Urinary bladder (tissue), 3 donors: ENCODE measurements at regions not wholly inside any gene's neighbourhood (a gene's known extent, or its start where the extent isn't known, plus 50 kb on each side); places are given as distances from the start of the nearest gene placed in this dataset.

Experiments
- DNase-seq: peaks from one replicate; pipeline ENCODE4 v3.0.0-alpha.2; 2015; ENCODE audit errors: extremely low spot score
- H3K27ac ChIP-seq: one replicate; pipeline ENCODE4 v1.5.1; 2013; ENCODE audit warnings: low read depth, mild to moderate bottlenecking, moderate library complexity
- H3K36me3 ChIP-seq: one replicate; pipeline ENCODE4 v1.6.1; 2013; ENCODE audit warnings: mild to moderate bottlenecking, moderate library complexity; ENCODE audit not compliant: insufficient read depth
- H3K4me1 ChIP-seq: one replicate; pipeline ENCODE4 v1.6.1; 2013; ENCODE audit warnings: mild to moderate bottlenecking, moderate library complexity; ENCODE audit not compliant: insufficient read depth
- H3K4me3 ChIP-seq: one replicate; pipeline ENCODE4 v1.5.1; 2013; ENCODE audit warnings: low read depth, low read length
- WGBS: extraction: QIAGEN DNeasy Blood & Tissue Kit; methylation state at CpG from one replicate; pipeline ENCODE4 v1.1.7; 2013; 5-methylcytosine and 5-hydroxymethylcytosine counted together
- donor health status: healthy with polysubstance abuse.
- donor health status: healthy.

- Histone ChIP-seq H3K27ac (no peak overlapping the region), H3K4me1 (no peaks in the 10 kb centered on the region), H3K4me3 (no peak overlapping the region), H3K36me3 (no peaks in the 10 kb centered on the region)
- no peak for DNase-seq
- WGBS = 49% methylated on average over 1 of the region's 1 CpG
Observed at GRCh38 chr11:98180511-98180910, 840.2 kb upstream of the CNTN5 start.

- H3K27ac ChIP-seq = no peak overlapping the region
- WGBS = 26% methylated on average over 2 of the region's 2 CpGs
- DNase-seq = no peak
- no peak overlapping the region for H3K4me3 ChIP-seq
- H3K36me3 ChIP-seq = no peaks in the 10 kb centered on the region
- H3K4me1 ChIP-seq = no peaks in the 10 kb centered on the region
Observed at GRCh38 chr11:98180921-98181320, 839.8 kb upstream of the CNTN5 start.

GRCh38 chr11:98183034-98183433, 837.7 kb upstream of the CNTN5 start:
- no peaks in the 10 kb centered on the region for H3K36me3 ChIP-seq
- H3K4me3 ChIP-seq = no peak overlapping the region
- WGBS = 29% methylated on average over 1 of the region's 1 CpG
- no peak overlapping the region for H3K27ac ChIP-seq
- no peaks in the 10 kb centered on the region for H3K4me1 ChIP-seq
- DNase-seq = no peak

GRCh38 chr11:98185245-98185644, 835.5 kb upstream of the CNTN5 start:
- Histone ChIP-seq H3K36me3 (no peaks in the 10 kb centered on the region), H3K4me3 (no peak overlapping the region), H3K4me1 (no peaks in the 10 kb centered on the region), H3K27ac (no peak overlapping the region)
- no peak for DNase-seq
- 96% methylated on average over 16 of the region's 16 CpGs for WGBS

- no peak for DNase-seq
- Histone ChIP-seq H3K36me3 (no peaks in the 10 kb centered on the region), H3K4me3 (no peak overlapping the region), H3K27ac (no peak overlapping the region), H3K4me1 (no peaks in the 10 kb centered on the region)
- 81% methylated on average over 7 of the region's 7 CpGs for WGBS
Observed at GRCh38 chr11:98194611-98195010, 826.1 kb upstream of the CNTN5 start.

- no peaks in the 10 kb centered on the region for H3K36me3 ChIP-seq
- 72% methylated on average over 1 of the region's 1 CpG for WGBS
Observed at GRCh38 chr11:98195300-98195699, 825.4 kb upstream of the CNTN5 start.

GRCh38 chr11:98207086-98207485, 813.7 kb upstream of the CNTN5 start:
- no peak for DNase-seq
- Histone ChIP-seq H3K36me3 (no peaks in the 10 kb centered on the region), H3K4me3 (no peak overlapping the region), H3K27ac (no peak overlapping the region), H3K4me1 (no peaks in the 10 kb centered on the region)
- WGBS = 95% methylated on average over 8 of the region's 8 CpGs

More at GRCh38 chr11:98195300-98195699, 825.4 kb upstream of the CNTN5 start:
- Histone ChIP-seq H3K4me1 (no peaks in the 10 kb centered on the region), H3K27ac (no peak overlapping the region), H3K4me3 (no peak overlapping the region)
- no peak for DNase-seq

- WGBS = 39% methylated on average over 1 of the region's 1 CpG
- DNase-seq = no peak
- H3K36me3 ChIP-seq = no peaks in the 10 kb centered on the region
- no peak overlapping the region for H3K27ac ChIP-seq
- H3K4me3 ChIP-seq = no peak overlapping the region
- no peaks in the 10 kb centered on the region for H3K4me1 ChIP-seq
Observed at GRCh38 chr11:98227278-98227677, 793.5 kb upstream of the CNTN5 start.

- H3K36me3 ChIP-seq = no peaks in the 10 kb centered on the region
- 85% methylated on average over 3 of the region's 3 CpGs for WGBS
- H3K4me3 ChIP-seq = no peak overlapping the region
- no peaks in the 10 kb centered on the region for H3K4me1 ChIP-seq
- DNase-seq = no peak
- no peak overlapping the region for H3K27ac ChIP-seq
Observed at GRCh38 chr11:98230678-98231077, 790.1 kb upstream of the CNTN5 start.

- WGBS = 84% methylated on average over 2 of the region's 2 CpGs
- Histone ChIP-seq H3K36me3 (no peaks in the 10 kb centered on the region), H3K27ac (no peak overlapping the region), H3K4me1 (no peaks in the 10 kb centered on the region), H3K4me3 (no peak overlapping the region)
- DNase-seq = no peak
Observed at GRCh38 chr11:98234698-98235097, 786.1 kb upstream of the CNTN5 start.

- Histone ChIP-seq H3K4me3 (no peak overlapping the region), H3K36me3 (no peaks in the 10 kb centered on the region), H3K4me1 (no peaks in the 10 kb centered on the region), H3K27ac (no peak overlapping the region)
- 83% methylated on average over 6 of the region's 6 CpGs for WGBS
- no peak for DNase-seq
Observed at GRCh38 chr11:98243897-98244296, 776.9 kb upstream of the CNTN5 start.

GRCh38 chr11:98260983-98261382, 759.8 kb upstream of the CNTN5 start:
- H3K4me3 ChIP-seq = no peak overlapping the region
- DNase-seq = no peak
- 89% methylated on average over 1 of the region's 1 CpG for WGBS
- H3K27ac ChIP-seq = no peak overlapping the region
- no peaks in the 10 kb centered on the region for H3K36me3 ChIP-seq
- no peaks in the 10 kb centered on the region for H3K4me1 ChIP-seq

GRCh38 chr11:98277251-98277912, 743.4 kb upstream of the CNTN5 start:
- WGBS = 46% methylated on average over 2 of the region's 2 CpGs
- DNase-seq = no peak
- Histone ChIP-seq H3K27ac (no peak overlapping the region), H3K4me1 (no peaks in the 10 kb centered on the region), H3K36me3 (no peaks in the 10 kb centered on the region), H3K4me3 (no peak overlapping the region)

- no peak for DNase-seq
- H3K4me3 ChIP-seq = no peak overlapping the region
- H3K4me1 ChIP-seq = no peaks in the 10 kb centered on the region
- no peak overlapping the region for H3K27ac ChIP-seq
- WGBS = 66% methylated on average over 3 of the region's 3 CpGs
- peaks cover 2% of the 10 kb centered on the region for H3K36me3 ChIP-seq
Observed at GRCh38 chr11:98289617-98290263, 731.0 kb upstream of the CNTN5 start.
